GM18502 (cell line): ENCODE measurements at regions not wholly inside any gene's neighbourhood (a gene's known extent, or its start where the extent isn't known, plus 50 kb on each side); places are given as distances from the start of the nearest gene placed in this dataset.
"Not testable (repeated sequence)": the region's sequence is repeated elsewhere in the genome, so short reads cannot be mapped to it uniquely, and the experiment has no call there.

Source experiments
- ATAC-seq: cut with Tn5 transposase; IDR thresholded peaks from one replicate; pipeline ENCODE4 v1.9.1; 2021; ENCODE audit warnings: mild to moderate bottlenecking; ENCODE audit not compliant: unreplicated experiment, poor library complexity

GRCh38 chr17:13158494-13159240 is 140.8 kb upstream of the ELAC2 start:
- no peak for ATAC-seq

- no peak for ATAC-seq
Measured at GRCh38 chr17:13157656-13158055, 139.8 kb upstream of the ELAC2 start.

- no peak for ATAC-seq
Measured at GRCh38 chr17:13154930-13155329, 137.1 kb upstream of the ELAC2 start.

GRCh38 chr17:13154398-13154797 is 136.6 kb upstream of the ELAC2 start:
- no peak for ATAC-seq

GRCh38 chr17:13153036-13153435 is 135.2 kb upstream of the ELAC2 start:
- no peak for ATAC-seq

- ATAC-seq: no peak
Measured at GRCh38 chr17:13152501-13152900, 134.7 kb upstream of the ELAC2 start.

- not testable (repeated sequence) for ATAC-seq
Measured at GRCh38 chr17:13150738-13151137, 132.9 kb upstream of the ELAC2 start.

GRCh38 chr17:13143001-13143400 is 125.2 kb upstream of the ELAC2 start:
- no peak for ATAC-seq

GRCh38 chr17:13140750-13141149 is 122.9 kb upstream of the ELAC2 start:
- no peak for ATAC-seq

- no peak for ATAC-seq
Measured at GRCh38 chr17:13135506-13135905, 117.7 kb upstream of the ELAC2 start.

GRCh38 chr17:13134076-13134475 is 116.2 kb upstream of the ELAC2 start:
- ATAC-seq: no peak

GRCh38 chr17:13131225-13131624 is 113.4 kb upstream of the ELAC2 start:
- no peak for ATAC-seq

GRCh38 chr17:13129356-13129755 is 111.5 kb upstream of the ELAC2 start:
- no peak for ATAC-seq

- ATAC-seq: no peak
Measured at GRCh38 chr17:13128676-13129075, 110.8 kb upstream of the ELAC2 start.

- ATAC-seq: no peak
Measured at GRCh38 chr17:13127921-13128602, 110.2 kb upstream of the ELAC2 start.

- no peak for ATAC-seq
Measured at GRCh38 chr17:13120864-13121263, 103.0 kb upstream of the ELAC2 start.

- ATAC-seq: no peak
Measured at GRCh38 chr17:13118311-13118710, 100.5 kb upstream of the ELAC2 start.

GRCh38 chr17:13117616-13118015 is 99.8 kb upstream of the ELAC2 start:
- no peak for ATAC-seq

- ATAC-seq: peak; percentile 59
Measured at GRCh38 chr17:13114601-13115031, 96.8 kb upstream of the ELAC2 start.

GRCh38 chr17:13113821-13114525 is 96.1 kb upstream of the ELAC2 start:
- ATAC-seq: no peak

- no peak for ATAC-seq
Measured at GRCh38 chr17:13107676-13108235, 89.9 kb upstream of the ELAC2 start.
